Ectodermal cell (in vitro differentiated cells): ENCODE measurements at regions not wholly inside any gene's neighbourhood (a gene's known extent, or its start where the extent isn't known, plus 50 kb on each side); places are given as distances from the start of the nearest gene placed in this dataset.

ENCODE experiments used
- H3K27ac ChIP-seq: 2 replicates; pipeline ENCODE4 v1.7.0; 2013; ENCODE audit warnings: mild to moderate bottlenecking, low read depth, low read length; ENCODE audit not compliant: insufficient read depth, poor library complexity, severe bottlenecking
- H3K27me3 ChIP-seq: 2 replicates; pipeline ENCODE4 v1.7.0; 2013; ENCODE audit warnings: mild to moderate bottlenecking, low read length; ENCODE audit not compliant: insufficient read depth, control insufficient read depth, poor library complexity, severe bottlenecking
- H3K36me3 ChIP-seq: one replicate; pipeline ENCODE4 v1.7.0; 2013; ENCODE audit warnings: low read length; ENCODE audit not compliant: control insufficient read depth, insufficient read depth
- H3K4me1 ChIP-seq: one replicate; pipeline ENCODE4 v1.7.0; 2013; ENCODE audit warnings: low read length; ENCODE audit not compliant: control insufficient read depth, insufficient read depth
- H3K4me3 ChIP-seq: 2 replicates; pipeline ENCODE4 v1.7.0; 2013; ENCODE audit warnings: low read depth, low read length, control low read depth; ENCODE audit not compliant: insufficient read depth
- H3K9me3 ChIP-seq: 2 replicates; pipeline ENCODE4 v1.7.0; 2013; ENCODE audit warnings: mild to moderate bottlenecking, low read length, moderate library complexity; ENCODE audit not compliant: control insufficient read depth
- WGBS, 2 experiments: methylation state at CpG; one replicate each; pipeline ENCODE4 v1.1.7; 2013; ENCODE audit warnings: missing lambda C conversion rate in 2 of 2; 5-methylcytosine and 5-hydroxymethylcytosine counted together

DNA sequence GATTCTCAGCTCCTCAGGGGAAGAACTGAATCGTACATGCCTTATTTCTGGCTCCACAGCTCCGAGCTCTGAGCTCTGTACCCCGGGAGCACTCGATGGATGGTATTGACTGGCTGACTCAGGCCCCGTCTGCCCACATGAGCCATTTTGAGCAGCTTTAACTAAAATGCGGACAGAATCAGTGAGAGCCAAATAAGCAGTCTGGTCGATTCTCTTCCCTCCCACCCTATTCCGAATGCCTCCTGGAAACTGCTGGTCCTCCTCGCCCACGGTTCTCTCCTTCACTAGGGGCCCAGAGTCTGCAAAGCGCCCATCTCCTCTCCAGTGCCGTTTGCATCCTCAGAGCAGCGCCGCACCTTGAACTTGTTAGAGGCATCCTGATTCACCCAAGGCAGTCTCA is 125.9 kb upstream of the IRF2BP2 start:
- no peaks in the 10 kb centered on the region for H3K36me3 ChIP-seq
- no peaks in the 10 kb centered on the region for H3K9me3 ChIP-seq
- WGBS, 2 experiments, result 92 to 93% methylated on average over 14 of the region's 14 CpGs
- H3K4me1 ChIP-seq, result peaks cover 16% of the 10 kb centered on the region
- no peak overlapping the region for H3K4me3 ChIP-seq
- no peaks in the 10 kb centered on the region for H3K27me3 ChIP-seq
- no peak overlapping the region for H3K27ac ChIP-seq

DNA sequence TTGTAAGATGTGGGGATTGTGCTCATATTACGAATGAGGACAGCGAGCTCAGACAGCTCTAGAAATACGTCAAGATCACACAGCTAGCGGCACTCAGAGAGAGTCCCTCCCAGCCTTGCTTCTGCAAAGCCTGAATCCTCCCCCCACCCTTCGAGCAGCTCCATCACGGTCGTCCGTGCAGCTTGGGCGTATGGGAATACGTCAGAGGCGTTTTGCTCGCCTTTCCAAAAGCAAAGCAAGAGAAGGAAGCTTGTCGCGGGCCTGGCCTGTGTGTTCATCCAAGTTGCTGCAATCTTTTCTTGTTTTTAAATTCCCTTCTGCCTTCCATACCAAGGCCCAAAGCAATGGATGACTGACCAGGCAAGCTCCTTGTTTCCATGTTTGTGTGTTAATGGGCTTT is 125.5 kb upstream of the IRF2BP2 start:
- no peaks in the 10 kb centered on the region for H3K9me3 ChIP-seq
- WGBS, 2 experiments, result 91 to 92% methylated on average over 14 of the region's 14 CpGs
- peaks cover 16% of the 10 kb centered on the region for H3K4me1 ChIP-seq
- no peaks in the 10 kb centered on the region for H3K27me3 ChIP-seq
- no peak overlapping the region for H3K4me3 ChIP-seq
- H3K36me3 ChIP-seq, result no peaks in the 10 kb centered on the region
- H3K27ac ChIP-seq, result no peak overlapping the region

- Histone ChIP-seq H3K36me3 (no peaks in the 10 kb centered on the region), H3K9me3 (no peaks in the 10 kb centered on the region), H3K27ac (no peak overlapping the region), H3K4me1 (peaks cover 16% of the 10 kb centered on the region), H3K4me3 (no peak overlapping the region), H3K27me3 (no peaks in the 10 kb centered on the region)
- WGBS, 2 experiments, result 78 to 87% methylated on average over 9 of the region's 9 CpGs
Observed at GRCh38 chr1:234734869-234735268, 124.9 kb upstream of the IRF2BP2 start.

DNA sequence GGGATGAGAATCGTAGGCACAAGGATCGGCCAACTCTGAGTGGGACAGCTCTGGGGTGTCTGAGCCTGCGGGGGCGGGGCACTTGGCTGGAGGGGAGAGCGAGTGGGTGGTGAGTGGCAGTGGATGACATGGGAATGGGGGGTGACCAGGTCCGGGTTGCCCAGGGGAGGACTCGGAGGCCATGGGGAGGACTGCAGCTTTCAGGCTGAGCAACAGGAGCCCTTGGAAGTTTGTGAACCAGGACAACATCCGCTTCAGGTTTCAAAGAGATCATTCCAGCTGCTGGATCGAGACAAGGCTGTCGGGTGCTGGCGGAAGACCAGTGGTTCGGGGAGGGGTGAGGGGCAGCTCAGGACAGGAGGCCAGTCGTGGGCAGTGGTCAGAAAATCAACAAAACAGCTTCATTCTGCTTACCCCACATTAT is 124.4 kb upstream of the IRF2BP2 start:
- H3K4me3 ChIP-seq, result no peak overlapping the region
- no peaks in the 10 kb centered on the region for H3K36me3 ChIP-seq
- no peaks in the 10 kb centered on the region for H3K9me3 ChIP-seq
- H3K27ac ChIP-seq, result no peak overlapping the region
- peaks cover 16% of the 10 kb centered on the region for H3K4me1 ChIP-seq
- no peaks in the 10 kb centered on the region for H3K27me3 ChIP-seq
- 92 to 94% methylated on average over 13 of the region's 13 CpGs for WGBS, 2 experiments

GRCh38 chr1:234733427-234733826 is 123.4 kb upstream of the IRF2BP2 start:
- H3K4me1 ChIP-seq, result peaks cover 15% of the 10 kb centered on the region
- H3K4me3 ChIP-seq, result no peak overlapping the region
- H3K27ac ChIP-seq, result no peak overlapping the region
- 88 to 96% methylated on average over 4 to 6 of the region's 6 CpGs for WGBS, 2 experiments
- no peaks in the 10 kb centered on the region for H3K27me3 ChIP-seq
- H3K9me3 ChIP-seq, result no peaks in the 10 kb centered on the region
- no peaks in the 10 kb centered on the region for H3K36me3 ChIP-seq

GRCh38 chr1:234732671-234733390 is 122.9 kb upstream of the IRF2BP2 start:
- 93 to 95% methylated on average over 16 of the region's 16 CpGs for WGBS, 2 experiments

GRCh38 chr1:234732260-234732659 is 122.3 kb upstream of the IRF2BP2 start:
- WGBS, 2 experiments, result 95% methylated on average over 9 of the region's 9 CpGs
- no peak overlapping the region for H3K4me3 ChIP-seq
- H3K9me3 ChIP-seq, result no peaks in the 10 kb centered on the region
- no peaks in the 10 kb centered on the region for H3K36me3 ChIP-seq
- no peaks in the 10 kb centered on the region for H3K27me3 ChIP-seq
- H3K4me1 ChIP-seq, result peaks cover 10% of the 10 kb centered on the region
- no peak overlapping the region for H3K27ac ChIP-seq

More at GRCh38 chr1:234732671-234733390, 122.9 kb upstream of the IRF2BP2 start:
- Histone ChIP-seq H3K27me3 (no peaks in the 10 kb centered on the region), H3K4me3 (no peak overlapping the region), H3K36me3 (no peaks in the 10 kb centered on the region), H3K27ac (no peak overlapping the region), H3K9me3 (no peaks in the 10 kb centered on the region), H3K4me1 (peaks cover 10% of the 10 kb centered on the region)

DNA sequence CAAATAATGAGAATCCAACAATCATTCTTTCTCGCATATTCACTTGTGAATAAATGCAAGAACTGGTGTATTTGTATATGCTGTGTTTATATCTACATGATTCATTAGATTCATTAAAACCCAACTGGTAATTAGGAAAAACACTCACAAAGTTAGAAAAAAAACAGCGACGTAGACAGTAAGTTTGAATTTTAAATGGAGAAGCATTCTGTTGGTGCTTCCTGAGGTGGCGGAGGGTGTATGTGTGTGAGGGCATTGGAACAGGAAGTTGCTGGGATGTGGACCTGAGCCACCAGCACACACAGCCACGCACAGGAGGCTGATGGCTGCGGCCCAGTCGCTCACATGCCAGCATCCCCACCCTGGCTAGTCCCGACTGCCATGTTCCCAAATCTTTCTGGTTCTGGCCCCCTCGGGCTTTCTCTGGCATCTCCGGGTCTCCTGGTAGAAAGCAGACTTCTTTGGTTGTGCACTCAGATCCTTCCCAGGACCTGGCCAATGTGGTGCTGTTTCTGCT is 121.6 kb upstream of the IRF2BP2 start:
- peaks cover 13% of the 10 kb centered on the region for H3K4me1 ChIP-seq
- 94 to 96% methylated on average over 9 to 10 of the region's 10 CpGs for WGBS, 2 experiments
- no peak overlapping the region for H3K4me3 ChIP-seq
- no peaks in the 10 kb centered on the region for H3K27me3 ChIP-seq
- no peaks in the 10 kb centered on the region for H3K36me3 ChIP-seq
- no peak overlapping the region for H3K27ac ChIP-seq
- H3K9me3 ChIP-seq, result no peaks in the 10 kb centered on the region

DNA sequence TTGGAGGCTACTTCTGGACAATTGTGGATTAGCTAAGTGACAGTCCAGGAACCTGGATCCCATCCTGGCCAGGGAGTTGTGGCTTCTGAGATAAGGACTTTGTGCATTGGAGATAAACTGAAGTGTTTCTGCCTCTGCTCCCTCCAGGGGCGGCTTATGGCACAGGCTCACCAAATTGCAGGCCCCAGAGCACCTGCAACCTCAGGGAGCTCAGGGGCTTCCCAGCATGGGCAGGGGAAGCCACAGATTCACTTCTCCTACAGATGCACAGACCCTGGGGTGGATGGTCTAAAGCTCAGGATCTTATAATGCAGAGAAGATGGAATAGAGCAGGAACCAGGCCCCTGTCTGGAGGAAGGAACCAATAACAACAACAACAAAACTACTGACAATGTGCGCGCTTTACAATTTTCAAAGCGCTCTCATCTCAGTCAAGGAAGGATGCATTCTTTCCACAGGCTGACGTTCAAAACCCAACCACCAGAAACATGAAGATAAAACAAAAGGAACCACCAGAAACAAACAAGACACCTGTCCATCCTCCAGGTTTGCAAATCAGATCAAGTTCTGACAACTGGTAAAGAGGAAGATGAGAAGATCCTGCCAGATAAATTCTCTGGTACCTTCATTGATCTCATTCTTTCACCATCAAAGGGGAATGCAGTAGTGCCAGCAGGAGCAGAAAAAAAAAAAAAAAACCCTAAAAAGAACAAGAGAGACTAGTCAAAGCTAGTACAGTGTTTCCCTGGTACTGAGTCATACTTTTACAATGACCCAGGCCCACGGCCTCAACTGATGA is 121.0 kb upstream of the IRF2BP2 start:
- H3K4me1 ChIP-seq, result peaks cover 19% of the 10 kb centered on the region
- no peak overlapping the region for H3K27ac ChIP-seq
- H3K9me3 ChIP-seq, result no peaks in the 10 kb centered on the region
- 84 to 92% methylated on average over 6 of the region's 6 CpGs for WGBS, 2 experiments
- no peaks in the 10 kb centered on the region for H3K27me3 ChIP-seq
- no peaks in the 10 kb centered on the region for H3K36me3 ChIP-seq
- no peak overlapping the region for H3K4me3 ChIP-seq

DNA sequence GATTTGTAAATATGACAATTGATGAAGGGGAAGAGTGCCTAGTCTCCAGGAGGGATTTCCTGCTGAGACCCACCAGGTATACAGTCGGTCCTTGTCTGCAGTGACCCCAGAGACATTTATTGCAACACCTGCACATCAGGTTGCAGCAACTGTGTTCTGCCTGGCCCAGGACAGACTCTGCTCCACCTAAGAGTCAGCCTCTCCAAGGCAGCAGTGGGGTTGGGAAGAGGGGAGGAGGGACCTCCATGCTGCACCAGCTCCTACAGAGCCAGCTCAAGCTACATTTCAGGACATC is 120.4 kb upstream of the IRF2BP2 start:
- no peak overlapping the region for H3K27ac ChIP-seq
- H3K4me1 ChIP-seq, result peaks cover 25% of the 10 kb centered on the region
- no peaks in the 10 kb centered on the region for H3K9me3 ChIP-seq
- 89 to 94% methylated on average over 1 of the region's 1 CpG for WGBS, 2 experiments
- H3K36me3 ChIP-seq, result no peaks in the 10 kb centered on the region
- no peak overlapping the region for H3K4me3 ChIP-seq
- no peaks in the 10 kb centered on the region for H3K27me3 ChIP-seq
